ENCODE measurements at regions not wholly inside any gene's neighbourhood (a gene's known extent, or its start where the extent isn't known, plus 50 kb on each side); places are given as distances from the start of the nearest gene placed in this dataset.

- DNase-seq: no peak
Measured at GRCh38 chr6:169044381-169045230, 209.0 kb downstream of the THBS2 start.

- no peak for DNase-seq
Measured at GRCh38 chr6:169042061-169042460, 211.6 kb downstream of the THBS2 start.

GRCh38 chr6:169041078-169041477 lies 212.6 kb downstream of the THBS2 start:
- DNase-seq: no peak

- no peak for DNase-seq
Measured at GRCh38 chr6:169038691-169039090, 215.0 kb downstream of the THBS2 start.

GRCh38 chr6:169035385-169036240 lies 218.0 kb downstream of the THBS2 start:
- DNase-seq: no peak

GRCh38 chr6:169034516-169035167 lies 219.0 kb downstream of the THBS2 start:
- DNase-seq: no peak

- no peak for DNase-seq
Measured at GRCh38 chr6:169029861-169030260, 223.8 kb downstream of the THBS2 start.

GRCh38 chr6:169028343-169028742 lies 225.3 kb downstream of the THBS2 start:
- DNase-seq: no peak

GRCh38 chr6:169026175-169026574 lies 227.5 kb downstream of the THBS2 start:
- DNase-seq: no peak

- no peak for DNase-seq
Measured at GRCh38 chr6:169024047-169024660, 229.5 kb downstream of the THBS2 start.

- no peak for DNase-seq
Measured at GRCh38 chr6:169023161-169023874, 230.3 kb downstream of the THBS2 start.

- no peak for DNase-seq
Measured at GRCh38 chr6:169022079-169022478, 231.6 kb downstream of the THBS2 start.

- DNase-seq: no peak
Measured at GRCh38 chr6:169020821-169021220, 232.8 kb downstream of the THBS2 start.

GRCh38 chr6:169019727-169020491 lies 233.7 kb downstream of the THBS2 start:
- no peak for DNase-seq

- no peak for DNase-seq
Measured at GRCh38 chr6:169019111-169019510, 234.5 kb downstream of the THBS2 start.

GRCh38 chr6:169016758-169017157 lies 236.9 kb downstream of the THBS2 start:
- DNase-seq: no peak

- no peak for DNase-seq
Measured at GRCh38 chr6:169014211-169015197, 239.1 kb downstream of the THBS2 start.

GRCh38 chr6:169009628-169010027 lies 244.0 kb downstream of the THBS2 start:
- no peak for DNase-seq

- DNase-seq: no peak
Measured at GRCh38 chr6:169008641-169009257, 244.9 kb downstream of the THBS2 start.

- no peak for DNase-seq
Measured at GRCh38 chr6:169005166-169005565, 248.5 kb downstream of the THBS2 start.
